ENCODE measurements at regions not wholly inside any gene's neighbourhood (a gene's known extent, or its start where the extent isn't known, plus 50 kb on each side); places are given as distances from the start of the nearest gene placed in this dataset.

GRCh38 chr1:187454010-187454409, 625.3 kb downstream of the PLA2G4A start:
- DNase-seq = no peak

GRCh38 chr1:187456446-187456845, 627.7 kb downstream of the PLA2G4A start:
- no peak for DNase-seq

DNA sequence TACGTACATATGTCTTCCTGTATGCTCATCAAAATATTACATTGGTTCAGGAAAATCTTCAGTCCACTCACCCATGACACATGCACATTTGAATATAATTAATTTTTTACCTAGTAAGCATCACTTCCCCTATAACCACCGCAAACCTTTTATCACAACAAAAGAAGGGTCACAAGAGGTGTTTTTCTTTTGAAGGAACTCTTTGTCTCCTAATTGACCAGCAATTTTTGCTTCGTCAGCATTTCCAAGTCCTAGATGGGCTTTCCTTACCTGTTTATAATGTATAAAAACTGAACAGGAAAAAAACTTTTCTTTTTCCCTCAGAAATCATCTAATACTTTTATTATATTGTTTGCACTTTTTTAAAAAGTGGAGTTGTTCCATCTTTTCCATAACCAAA, 631.3 kb downstream of the PLA2G4A start:
- no peak for DNase-seq

DNA sequence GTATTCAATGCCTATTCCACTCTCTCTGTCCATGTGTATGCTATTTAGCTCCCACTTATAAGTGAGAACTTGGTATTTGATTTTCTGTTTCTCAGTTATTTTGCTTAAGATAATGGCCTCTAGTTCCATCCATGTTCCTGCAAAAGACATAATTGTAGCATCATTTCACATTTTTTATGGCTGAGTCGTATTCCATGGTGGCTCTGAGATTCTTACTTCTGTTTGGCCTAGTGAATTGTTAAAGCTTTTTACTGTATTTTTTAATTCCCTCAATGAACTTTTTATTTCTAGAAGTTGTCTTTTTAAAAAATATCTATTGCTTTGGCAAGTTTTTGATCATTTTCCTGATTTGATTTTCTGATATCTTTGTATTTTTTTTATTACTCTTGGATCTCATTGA, 635.6 kb downstream of the PLA2G4A start:
- DNase-seq = no peak

DNA sequence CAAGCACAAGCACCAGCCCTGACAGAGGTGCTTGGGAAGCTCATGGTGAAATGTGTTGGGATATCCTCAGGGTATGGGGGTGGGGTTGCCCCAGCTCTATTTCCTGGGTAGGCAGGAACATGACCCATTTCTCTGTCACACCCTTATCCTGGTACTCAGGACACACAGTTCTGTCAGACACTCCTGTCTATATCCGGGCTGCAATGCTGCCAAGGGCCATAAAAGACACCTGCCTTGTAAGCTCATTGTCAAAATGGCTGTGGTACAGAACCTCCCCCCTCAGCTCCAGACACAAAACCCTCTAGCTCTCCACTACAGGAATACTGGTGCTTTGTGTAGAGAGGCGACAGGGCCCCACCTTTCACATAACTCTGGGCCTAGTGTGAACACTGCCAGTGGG, 636.7 kb downstream of the PLA2G4A start:
- no peak for DNase-seq

- DNase-seq = no peak
Observed at GRCh38 chr1:187469836-187470235, 641.1 kb downstream of the PLA2G4A start.

DNA sequence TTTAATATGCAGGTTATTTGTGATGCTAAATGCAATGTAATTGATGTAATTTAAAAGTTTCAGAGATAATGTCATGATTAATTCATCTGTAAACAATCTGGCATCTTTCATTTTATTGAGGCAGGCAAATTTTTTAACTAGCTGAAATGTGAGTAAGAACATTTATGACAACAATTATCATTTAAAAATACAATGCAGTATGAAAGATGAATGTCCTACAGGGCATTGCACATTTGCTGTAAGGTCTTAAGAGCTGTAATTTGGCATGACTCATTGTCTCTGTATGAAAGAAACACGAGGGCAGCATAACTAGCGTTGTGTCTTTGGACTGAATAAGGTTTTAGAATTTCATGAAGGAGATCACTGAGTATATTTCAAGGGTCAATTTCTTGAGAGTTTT, 642.8 kb downstream of the PLA2G4A start:
- DNase-seq = no peak

DNA sequence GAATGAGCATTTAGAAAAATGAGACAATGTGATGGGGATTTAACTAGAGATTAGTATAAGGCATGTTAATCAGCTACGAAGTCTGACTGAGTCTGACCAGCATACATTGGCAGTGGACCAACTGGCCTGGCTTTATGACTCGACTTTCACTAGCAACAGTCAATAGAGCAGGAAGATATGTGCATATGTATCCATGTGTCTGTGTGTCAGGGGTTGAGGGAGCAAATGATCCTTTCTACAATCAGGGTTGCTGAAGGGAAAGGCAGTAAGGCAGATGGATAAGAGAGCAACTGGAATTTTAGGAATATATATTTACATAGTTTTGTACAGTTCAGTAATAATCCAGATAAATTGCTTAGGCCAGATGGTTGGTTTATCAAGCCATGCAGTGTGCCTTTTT, 645.6 kb downstream of the PLA2G4A start:
- DNase-seq = no peak

DNA sequence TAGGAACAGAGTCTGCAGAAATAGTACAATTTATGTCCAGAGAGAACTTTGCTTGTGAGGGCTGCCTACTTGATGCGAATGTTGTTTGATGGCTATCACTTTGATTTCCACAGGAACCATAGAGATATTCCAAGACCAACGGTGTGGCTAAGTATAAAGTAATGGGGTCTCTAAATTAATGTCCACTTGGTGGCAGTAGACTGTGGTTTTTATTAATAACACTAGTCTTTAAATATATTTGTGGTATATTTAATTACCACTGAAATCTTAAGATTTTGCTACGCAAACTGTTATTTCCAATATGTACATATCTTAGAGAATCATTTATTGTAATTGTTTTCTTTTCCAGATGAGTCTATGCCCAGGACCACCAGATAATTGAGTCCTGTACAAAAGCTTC, 647.9 kb downstream of the PLA2G4A start:
- DNase-seq = no peak

GRCh38 chr1:187477103-187477502, 648.4 kb downstream of the PLA2G4A start:
- no peak for DNase-seq

- no peak for DNase-seq
Observed at GRCh38 chr1:187477535-187477934, 648.8 kb downstream of the PLA2G4A start.

- no peak for DNase-seq
Observed at GRCh38 chr1:187481581-187482148, 652.9 kb downstream of the PLA2G4A start.

DNA sequence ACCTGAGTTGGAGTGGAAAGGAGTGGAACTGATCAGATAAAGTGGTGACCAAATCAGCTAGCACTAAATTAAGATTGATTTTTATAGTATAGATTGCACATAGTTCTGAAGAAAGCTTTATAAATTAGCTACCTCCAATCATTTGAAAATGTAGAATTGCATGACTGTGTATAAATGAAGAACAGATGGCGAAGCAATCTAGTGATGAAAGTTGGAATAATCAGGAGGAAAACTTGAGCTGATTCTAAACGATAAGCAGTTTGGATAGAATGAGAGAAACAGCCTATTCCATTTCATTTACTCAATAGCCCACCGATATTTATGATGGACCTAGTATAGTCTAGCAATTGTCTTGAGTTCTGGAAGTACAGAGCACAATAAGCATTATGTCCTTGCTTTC, 661.5 kb downstream of the PLA2G4A start:
- DNase-seq = no peak

DNA sequence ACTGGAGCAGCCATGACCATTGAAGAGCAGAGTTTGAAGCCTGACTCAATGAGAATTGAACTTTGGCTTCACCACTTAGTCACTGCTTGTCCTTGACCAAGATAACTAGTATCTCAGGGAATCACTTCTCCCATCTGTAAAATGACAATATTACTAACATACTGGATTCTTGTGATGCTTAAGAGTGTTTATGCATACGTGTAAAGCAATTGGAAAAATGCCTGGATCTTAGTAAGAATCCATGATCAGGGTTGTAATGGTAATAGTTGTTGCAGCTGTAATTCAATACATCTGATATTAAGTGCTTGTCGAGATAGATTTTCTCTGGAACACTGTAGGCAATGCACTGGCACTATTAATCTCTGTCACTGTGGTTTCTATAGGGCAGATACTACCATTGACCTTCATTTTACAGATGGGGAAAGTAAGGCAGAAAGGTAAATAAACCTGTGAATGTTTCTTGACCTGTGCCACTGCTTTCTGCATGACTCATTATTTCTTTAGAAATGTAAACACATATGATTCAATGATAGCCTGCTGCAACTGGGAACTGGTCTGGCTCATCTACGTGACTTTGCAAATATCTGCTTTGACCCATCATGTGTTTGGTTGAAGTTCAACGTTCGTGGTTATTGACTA, 662.5 kb downstream of the PLA2G4A start:
- no peak for DNase-seq

- DNase-seq = no peak
Observed at GRCh38 chr1:187498028-187498427, 669.3 kb downstream of the PLA2G4A start.

DNA sequence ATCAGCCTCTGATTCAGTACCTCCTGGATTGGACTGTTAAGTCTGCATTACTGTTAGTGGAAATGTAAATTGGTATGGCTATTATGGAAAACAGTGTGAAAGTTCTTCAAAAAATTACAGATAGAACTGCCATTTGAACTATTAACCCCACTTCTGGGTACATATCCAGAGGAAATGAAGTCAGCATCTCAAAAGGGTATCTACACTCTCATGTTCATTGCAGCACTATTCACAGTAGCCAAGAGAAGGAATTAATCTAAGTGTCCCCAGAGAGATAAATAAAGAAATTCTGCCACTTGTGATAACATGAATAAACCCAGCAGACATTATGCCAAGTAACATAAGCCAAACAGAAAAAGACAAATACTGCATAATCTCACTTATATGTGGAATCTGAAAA, 676.0 kb downstream of the PLA2G4A start:
- DNase-seq = no peak

DNA sequence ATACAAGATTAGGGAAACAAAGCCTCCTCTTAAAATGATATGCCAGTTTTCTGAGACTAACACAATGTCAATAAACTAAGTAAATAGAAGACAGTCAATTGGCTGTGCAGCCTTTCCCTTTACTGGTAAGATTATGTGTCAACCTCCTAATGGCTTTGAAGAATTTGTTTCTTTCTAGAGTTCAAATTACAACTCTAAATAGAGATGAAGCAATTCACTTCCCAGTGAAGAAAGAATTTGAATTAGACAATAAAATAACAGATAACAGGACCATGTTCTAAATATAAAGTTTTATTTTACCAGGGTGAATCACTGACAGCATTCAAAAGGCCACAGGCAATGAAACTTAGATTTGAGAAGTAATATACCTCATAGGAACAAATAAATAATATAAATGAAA, 680.3 kb downstream of the PLA2G4A start:
- DNase-seq = no peak

- no peak for DNase-seq
Observed at GRCh38 chr1:187513190-187513589, 684.4 kb downstream of the PLA2G4A start.

- DNase-seq = no peak
Observed at GRCh38 chr1:187514110-187514509, 685.4 kb downstream of the PLA2G4A start.

DNA sequence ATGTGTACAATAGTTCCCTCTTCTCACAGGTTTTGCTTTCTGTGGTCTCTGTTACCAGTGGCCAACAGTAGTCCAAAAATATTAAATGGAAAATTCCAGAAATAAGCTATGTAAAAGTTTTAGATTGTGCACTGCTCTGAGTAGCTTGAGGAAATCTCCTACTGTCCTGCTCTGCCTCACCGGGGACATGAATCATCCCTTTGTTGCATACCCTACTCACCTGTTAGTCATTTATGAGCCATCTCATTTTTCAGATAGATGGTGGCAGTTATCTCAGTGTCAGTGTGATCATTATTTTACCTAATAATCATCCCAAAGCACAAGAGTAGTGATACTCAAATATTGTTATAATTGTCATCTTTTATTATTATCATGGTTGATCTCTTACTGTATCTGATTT, 688.1 kb downstream of the PLA2G4A start:
- no peak for DNase-seq

- no peak for DNase-seq
Observed at GRCh38 chr1:187517546-187517945, 688.8 kb downstream of the PLA2G4A start.

DNA sequence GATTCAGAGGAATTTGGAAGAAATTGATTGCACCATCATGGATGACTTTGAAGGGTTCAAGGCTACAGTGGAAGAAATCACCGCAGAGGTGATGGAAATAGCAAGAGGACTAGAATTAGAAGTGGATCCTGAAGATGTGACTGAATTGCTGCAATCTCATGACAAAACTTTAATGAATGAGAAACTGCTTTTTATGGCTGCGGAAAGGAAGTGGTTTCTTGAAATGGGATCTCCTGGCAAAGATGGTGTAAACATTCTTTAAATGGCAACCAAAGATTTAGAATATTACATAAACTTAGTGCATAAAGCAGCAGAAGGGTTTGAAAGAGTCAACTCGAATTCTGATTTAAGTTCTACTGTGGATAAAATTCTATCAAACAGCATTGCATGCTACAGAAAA, 698.6 kb downstream of the PLA2G4A start:
- DNase-seq = no peak

- no peak for DNase-seq
Observed at GRCh38 chr1:187537936-187538335, 709.2 kb downstream of the PLA2G4A start.

DNA sequence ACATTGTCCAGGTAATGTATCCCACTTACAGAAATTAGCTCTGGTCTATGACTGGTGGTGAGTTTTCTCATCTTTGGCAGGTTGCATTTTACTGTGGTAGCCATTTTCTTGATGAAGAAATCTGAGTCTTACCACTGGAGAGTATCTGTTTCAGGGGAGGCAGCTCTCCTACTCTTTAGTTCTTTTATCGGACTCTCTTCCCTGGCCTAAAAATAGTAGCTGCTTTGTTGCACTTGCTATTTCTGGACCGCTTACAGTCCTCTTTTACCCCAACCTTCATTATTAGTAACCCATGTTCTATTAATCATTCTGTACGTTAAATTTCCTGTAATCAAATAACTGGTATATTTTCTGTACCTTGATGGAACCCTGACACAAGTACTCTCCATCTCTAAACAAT, 720.8 kb downstream of the PLA2G4A start:
- DNase-seq = no peak

GRCh38 chr1:187551061-187551460, 722.3 kb downstream of the PLA2G4A start:
- DNase-seq = no peak
